ENCODE measurements at regions not wholly inside any gene's neighbourhood (a gene's known extent, or its start where the extent isn't known, plus 50 kb on each side); places are given as distances from the start of the nearest gene placed in this dataset.
A peak's percentile ranks its signal among the peaks of the same experiment; 100 is the strongest.
"Not testable (repeated sequence)": the region's sequence is repeated elsewhere in the genome, so short reads cannot be mapped to it uniquely, and the experiment has no call there.

DNA sequence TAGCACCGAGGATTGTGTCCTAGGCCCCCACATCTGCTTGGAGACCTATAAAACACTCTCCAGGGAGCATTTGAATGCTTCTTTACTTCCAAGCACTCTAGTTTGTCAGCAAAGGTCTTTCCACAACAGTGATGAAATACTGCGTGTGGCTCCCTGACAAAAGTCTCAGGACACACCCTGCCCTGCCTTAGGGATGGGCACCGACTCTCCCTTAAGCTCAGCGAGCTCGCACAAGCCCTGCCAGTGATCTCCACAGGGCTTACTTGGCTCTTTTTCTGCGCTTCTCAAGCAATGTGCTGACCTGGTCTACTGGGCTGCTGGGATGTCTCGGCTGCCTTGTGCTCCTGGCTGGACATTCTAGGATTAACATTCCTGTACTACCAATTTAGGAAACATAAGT is 84.3 kb upstream of the MPP7 start:
- DNase-seq (ENCODE audit: low read depth in 3 of 3, low spot score in 1 of 3) = no peak

DNA sequence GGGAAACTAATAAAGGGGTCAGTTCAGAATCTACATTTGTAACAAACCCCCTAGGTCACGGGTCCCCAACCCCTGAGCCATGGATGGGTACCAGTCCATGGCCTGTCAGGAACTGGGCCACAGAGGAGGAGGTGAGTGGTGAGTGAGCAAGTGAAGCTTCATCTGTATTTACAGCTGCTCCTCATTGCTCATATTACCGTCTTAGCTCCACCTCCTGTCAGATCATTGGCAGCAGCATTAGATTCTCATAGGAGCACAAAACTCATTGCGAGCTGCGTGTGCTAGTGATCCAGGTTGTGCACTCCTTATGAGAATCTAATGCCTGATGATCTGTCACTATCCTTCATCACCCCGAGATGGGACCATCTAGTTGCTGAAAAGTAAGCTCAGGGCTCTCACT is 88.4 kb upstream of the MPP7 start:
- DNase-seq (ENCODE audit: low read depth in 3 of 3, low spot score in 1 of 3) = no peak

DNA sequence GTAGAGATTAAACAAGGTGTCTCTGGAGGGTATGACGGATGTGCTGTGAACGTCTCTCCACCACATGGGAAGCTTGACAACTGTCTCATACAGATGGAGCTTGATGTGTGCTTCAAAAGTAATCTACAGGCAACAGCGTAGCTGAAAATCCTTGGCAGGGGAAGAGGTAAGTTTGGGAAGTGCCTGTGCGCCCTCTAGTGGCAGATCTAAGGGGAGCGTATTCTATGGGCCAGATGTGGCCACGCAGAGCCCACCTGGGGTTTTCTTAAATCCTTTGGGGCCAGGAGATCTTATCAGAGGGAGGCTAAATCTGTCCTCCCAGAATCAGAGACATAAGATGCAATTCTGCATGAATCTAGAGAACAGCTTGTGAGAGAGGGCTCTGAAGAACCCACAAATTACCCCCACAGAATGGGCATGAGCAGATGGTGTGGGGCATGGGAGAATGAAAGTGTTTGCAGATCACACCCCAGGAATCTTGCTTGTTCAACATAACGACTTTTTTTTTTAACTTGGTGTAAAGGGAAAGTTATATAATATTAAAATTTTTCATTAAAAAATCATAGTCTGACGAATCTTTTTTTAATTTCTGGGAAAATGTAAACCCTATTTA is 91.2 kb upstream of the MPP7 start:
- DNase-seq (ENCODE audit: low read depth in 3 of 3, low spot score in 1 of 3) = peak; percentile 21 to 42 (median 39)

DNA sequence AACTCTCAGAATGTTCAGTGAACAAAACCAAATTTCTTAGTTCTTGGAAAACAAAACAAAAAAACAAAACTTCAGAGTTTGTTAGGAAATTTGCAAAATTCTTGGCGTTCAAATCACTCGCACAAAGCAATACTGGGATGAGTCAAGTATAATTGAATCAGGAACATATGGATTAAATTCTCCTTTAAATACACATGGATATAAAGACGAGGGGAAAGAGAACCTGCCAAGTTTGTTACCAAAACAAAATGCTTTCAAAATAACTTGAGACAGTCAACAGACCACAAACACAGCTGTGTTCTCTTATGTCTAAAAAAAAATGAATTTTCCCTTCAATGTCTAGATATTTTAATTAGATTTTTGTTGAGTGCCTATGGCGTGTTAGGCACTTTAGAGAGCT is 93.5 kb upstream of the MPP7 start:
- no peak for DNase-seq (ENCODE audit: low read depth in 3 of 3, low spot score in 1 of 3)

DNA sequence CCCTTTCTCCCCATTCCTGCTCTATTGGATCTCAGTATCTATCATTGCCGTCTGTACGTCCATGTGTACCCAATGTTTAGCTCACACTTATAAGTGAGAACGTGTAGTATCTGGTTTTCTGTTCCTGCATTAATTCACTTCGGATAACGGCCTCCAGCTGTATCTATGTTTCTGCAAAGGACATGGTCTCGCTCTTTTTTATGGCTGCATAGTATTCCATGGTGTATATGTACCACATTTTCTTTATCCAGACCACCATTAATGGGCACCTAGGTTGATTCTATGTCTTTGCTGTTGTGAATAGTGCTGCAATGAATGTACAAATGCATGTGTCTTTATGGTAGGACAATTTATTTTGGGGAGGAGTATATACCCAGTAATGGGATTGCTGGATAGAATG is 94.4 kb upstream of the MPP7 start:
- DNase-seq (ENCODE audit: low read depth in 3 of 3, low spot score in 1 of 3) = no peak

DNA sequence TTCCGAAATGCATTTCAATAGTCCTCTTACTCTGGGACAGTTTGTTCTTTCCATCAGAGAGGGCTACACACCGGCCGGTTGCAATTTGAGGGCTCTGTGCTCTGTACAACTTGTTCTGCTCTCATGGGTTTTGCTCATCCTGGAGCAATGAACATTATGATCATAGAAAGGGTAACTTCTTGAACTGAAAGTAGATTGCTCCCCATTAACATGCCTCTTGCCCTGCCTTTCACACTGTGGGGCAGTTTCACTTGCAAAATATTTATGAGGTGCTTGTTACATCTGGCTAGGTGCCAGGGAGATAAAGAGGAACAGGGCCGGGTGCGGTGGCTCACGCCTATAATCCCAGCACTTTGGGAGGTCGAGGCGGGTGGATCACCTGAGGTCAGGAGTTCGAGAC is 97.3 kb upstream of the MPP7 start:
- no peak for DNase-seq (ENCODE audit: low read depth in 3 of 3, low spot score in 1 of 3)

DNA sequence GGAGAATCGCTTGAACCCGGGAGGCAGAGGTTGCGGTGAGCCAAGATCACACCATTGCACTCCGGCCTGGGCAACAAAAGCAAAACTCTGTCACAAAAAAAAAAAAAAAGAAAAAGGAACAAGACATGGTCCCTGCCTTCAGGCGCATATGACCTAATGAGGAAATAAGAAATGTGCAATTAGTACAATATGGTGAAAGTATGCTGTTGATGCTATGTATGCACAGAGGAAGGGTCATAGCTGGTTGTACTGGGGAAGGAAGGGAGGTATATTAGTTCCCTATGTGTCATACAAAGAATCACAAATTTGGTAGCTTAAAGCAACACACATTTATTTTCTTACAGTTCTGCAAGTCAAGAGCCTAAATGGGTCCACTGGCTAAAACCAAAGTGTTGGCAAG is 97.8 kb upstream of the MPP7 start:
- no peak for DNase-seq (ENCODE audit: low read depth in 3 of 3, low spot score in 1 of 3)

DNA sequence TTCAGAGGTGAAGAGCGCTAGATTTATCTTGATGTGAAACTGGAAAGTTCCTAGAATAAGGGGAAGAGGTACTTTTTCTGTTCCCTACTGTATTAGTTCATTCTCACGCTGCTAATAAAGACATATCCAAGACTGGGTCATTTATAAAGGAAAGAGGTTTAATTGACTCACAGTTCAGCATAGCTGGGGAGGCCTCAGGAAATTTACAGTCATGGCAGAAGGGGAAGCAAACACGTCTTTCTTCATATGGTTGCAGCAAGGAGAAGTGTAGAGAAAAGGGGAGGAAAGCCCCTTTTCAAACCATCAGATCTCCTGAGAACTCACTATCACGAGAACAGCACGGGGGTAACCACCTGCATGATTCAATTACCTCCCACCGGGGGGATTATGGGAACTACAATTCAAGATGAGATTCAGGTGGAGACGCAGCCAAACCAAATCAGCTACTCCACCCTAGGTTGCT is 99.8 kb upstream of the MPP7 start:
- DNase-seq (ENCODE audit: low read depth in 3 of 3, low spot score in 1 of 3) = not testable (repeated sequence)

DNA sequence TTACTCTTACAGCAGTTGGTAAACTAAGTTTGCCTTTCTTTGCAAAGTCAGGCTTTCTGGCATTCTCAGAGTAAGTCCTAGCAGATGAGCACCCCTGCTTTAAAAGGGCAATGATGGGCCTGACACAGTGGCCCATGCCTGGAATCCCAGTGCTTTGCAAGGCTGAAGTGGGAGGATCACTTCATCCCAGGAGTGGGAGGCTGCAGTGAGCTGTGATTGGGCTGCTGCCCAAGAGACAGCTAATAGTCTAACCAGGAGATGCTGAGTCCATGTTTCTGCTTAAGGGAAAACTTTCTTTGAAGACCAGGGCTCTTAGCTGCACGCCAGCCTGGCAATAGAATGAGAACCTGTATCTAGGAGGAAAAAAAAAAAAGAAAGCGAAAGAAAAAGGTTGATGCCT is 100.2 kb upstream of the MPP7 start:
- DNase-seq (ENCODE audit: low read depth in 3 of 3, low spot score in 1 of 3) = no peak

DNA sequence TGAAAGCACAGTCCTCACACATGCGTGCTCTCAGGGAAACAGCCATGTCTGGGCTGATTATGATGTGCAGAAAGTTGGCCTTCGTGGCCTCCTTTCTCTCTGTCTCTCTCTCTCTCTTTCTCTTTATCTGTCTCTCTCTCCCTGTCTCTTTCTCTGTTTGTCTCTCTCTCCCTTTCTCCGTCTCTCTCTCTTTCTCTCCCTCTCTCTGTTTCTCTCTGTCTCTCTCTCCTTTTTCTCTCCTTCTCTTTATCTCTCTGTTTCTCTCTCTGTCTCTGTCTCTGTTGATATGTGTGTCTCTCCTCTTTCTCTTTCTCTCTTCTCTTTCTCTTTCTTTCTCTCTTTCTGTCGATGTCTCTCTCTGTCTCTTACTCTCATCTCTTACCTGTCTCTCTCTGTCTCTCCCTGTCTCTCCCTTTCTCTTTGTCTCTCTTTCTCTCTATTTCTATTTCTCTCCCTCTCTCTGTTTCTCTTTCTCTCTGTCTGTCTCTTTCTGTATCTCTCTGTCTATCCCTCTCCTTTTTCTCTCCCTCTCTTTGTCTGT is 105.4 kb upstream of the MPP7 start:
- DNase-seq (ENCODE audit: low read depth in 3 of 3, low spot score in 1 of 3) = no peak

DNA sequence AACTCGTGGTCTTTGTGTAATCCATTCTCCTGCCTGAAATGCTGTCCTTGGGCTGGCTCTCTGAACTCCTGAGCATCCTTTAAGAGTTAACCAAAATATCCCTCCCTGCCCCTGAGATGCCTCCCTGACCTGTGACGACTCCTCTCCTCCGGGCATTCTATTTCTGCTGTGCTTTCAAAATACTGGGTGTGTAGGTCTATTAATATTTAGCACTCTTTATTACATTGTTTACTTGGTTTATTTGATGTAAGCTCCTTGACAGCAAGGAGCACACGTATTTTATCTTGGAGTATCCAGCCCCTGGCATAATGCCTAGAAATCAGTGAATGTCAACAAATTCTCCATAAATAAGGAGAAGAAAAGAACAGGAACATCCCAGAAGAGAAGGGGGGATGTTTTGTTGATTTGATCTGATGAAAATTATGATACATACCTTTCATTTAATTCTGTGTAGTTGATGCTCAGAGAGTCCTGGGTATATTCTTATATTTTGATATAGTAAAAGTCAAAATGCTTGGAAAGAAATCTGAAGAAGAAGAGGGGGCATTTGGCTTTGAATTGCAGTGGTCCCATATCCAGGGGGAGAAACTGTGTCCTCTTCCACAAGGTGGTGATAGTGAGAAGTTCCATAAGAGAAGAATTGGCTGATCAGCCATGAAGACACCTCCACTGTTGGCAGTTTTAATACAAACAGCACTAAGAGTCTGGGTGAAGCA is 107.7 kb upstream of the MPP7 start:
- no peak for DNase-seq (ENCODE audit: low read depth in 3 of 3, low spot score in 1 of 3)

DNA sequence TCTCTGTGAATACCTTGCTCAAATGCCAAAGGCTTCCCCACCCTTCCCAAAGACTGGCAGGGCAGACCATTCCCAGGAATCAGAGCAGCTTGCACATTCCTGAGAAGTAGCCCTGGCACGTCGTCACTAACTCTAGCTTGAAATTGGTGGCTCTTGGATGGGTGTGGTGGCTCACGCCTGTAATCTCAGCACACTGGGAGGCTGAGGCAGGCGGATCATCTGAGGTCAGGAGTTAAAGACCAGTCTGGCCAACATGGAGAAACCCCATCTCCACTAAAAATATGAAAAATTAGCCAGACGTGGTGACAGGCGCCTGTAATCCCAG is 108.2 kb upstream of the MPP7 start:
- no peak for DNase-seq (ENCODE audit: low read depth in 3 of 3, low spot score in 1 of 3)

DNA sequence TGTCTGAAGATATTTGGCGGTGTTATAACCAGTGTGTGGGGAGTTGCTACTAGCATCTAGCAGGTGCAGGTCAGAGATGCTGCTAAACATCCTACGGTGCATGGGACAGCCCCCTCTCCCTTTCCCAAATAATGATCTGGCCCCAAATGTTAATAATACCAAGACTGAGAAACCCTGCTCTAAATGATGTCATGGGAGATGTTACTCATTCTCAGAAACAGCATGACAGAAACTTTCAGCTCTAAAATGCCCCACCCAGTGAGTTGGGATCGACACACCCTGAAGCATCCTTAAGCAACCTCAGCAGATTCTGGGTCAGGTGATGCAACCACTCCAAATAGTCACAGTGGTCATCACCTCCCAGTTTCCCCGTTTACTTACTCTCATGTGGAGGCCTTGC is 108.8 kb upstream of the MPP7 start:
- no peak for DNase-seq (ENCODE audit: low read depth in 3 of 3, low spot score in 1 of 3)

DNA sequence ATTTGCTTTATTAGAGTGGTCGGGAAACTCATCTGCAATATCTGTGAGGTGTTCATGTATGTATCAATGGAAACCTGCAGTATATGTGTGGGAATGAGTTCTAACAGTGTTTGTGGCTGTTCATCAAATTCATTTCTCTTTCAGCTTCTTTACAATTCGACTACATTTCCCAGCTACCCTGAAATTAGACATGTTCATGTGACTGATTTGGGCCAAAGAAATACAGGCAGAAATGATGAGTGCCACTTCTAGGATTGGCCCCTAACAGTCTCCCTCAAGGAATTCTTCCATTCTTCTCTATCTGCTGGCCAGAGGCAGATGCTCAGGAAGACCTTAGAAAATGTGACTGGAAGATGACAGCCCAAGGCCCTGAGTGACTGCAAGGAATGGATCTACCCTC is 114.8 kb upstream of the WAC start:
- DNase-seq (ENCODE audit: low read depth in 3 of 3, low spot score in 1 of 3) = no peak

DNA sequence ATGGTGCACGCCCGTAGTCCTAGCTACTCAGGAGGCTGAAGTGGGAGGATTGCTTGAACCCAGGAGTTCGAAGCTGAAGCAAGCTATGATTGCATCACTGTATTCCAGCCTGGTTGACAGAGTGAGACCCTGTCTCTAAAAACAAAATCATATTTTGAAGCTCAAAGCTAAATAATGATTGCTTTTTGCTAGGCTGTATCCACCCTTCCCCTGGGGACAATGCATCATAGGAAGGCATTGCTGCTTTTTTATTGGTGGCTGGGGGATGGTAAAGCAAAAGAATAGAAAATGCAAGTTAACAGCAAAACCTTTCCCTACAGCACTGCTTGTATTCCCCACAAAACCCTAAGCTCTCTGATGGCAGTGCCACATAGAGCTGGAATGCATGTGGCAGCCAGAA is 107.5 kb upstream of the WAC start:
- no peak for DNase-seq (ENCODE audit: low read depth in 3 of 3, low spot score in 1 of 3)

DNA sequence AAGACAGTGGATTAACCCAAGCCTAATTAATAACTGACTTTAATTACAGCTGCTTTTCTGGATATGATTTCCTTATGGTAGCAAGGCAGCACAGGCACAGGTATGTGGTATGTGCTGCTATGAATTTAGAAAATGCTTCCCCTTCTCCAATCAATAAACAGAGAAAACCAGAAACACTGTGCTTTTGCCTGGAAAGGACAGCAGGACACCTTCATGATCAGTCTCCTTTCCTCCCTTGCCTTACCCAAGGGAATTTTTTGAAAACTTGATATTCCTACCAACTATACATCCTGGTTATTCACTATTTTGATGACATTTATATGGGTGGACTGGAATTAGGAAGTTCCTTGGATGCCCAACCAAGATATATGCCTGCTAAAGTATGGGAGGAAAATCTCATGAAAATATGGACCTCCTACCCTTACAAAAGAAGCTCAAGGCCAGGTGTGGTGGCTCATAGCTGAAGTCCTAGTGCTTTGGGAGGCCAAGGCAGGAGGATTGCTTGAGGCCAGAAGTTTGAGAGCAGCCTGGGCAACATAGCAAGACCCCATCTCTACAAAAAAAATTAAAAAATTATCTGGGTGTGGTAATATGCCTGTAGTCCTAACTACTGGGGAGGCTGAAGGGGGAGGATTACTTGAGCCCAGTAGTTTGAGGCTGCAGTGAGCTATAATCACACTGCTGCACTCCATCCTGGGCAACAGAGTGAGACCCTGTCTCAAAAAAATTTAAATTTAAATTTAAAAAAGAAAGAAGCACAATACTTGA is 106.3 kb upstream of the WAC start:
- DNase-seq (ENCODE audit: low read depth in 3 of 3, low spot score in 1 of 3) = no peak

DNA sequence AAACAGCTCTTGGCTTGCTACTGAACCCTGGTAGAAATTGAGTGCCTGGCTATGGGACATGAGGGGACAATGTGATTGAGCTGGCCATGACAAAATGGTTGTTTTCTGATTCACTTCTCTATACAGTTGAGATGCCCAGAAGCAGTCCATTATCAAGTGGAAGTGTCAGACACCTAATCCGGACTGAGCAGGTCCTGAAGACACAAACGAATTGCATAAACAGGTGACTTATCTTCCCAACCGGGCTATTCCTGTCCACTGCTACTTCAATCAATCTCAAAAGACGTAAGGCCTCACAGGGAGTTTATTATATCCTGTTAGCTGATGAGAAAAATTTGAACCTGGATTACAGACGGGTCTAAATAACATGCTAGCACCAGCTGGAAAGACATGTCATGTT is 105.5 kb upstream of the WAC start:
- no peak for DNase-seq (ENCODE audit: low read depth in 3 of 3, low spot score in 1 of 3)

DNA sequence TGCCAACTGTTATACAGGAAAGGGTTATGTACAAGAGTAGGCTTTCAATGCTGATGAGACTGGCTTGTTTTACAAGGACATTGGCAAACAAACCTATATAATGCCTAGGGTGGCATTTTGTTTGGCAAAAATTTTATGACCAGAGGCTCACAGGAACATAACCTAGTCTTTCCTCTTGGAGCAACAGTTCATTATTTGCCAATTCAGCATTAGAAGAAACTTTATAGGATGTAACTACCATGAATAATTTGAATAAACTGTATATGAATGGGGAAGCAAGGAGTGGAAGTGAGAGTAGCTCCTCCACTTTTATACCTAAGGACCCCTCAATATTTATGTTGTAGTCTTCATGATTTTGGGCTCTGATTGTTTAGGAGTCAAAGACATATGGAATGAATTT is 103.9 kb upstream of the WAC start:
- no peak for DNase-seq (ENCODE audit: low read depth in 3 of 3, low spot score in 1 of 3)

DNA sequence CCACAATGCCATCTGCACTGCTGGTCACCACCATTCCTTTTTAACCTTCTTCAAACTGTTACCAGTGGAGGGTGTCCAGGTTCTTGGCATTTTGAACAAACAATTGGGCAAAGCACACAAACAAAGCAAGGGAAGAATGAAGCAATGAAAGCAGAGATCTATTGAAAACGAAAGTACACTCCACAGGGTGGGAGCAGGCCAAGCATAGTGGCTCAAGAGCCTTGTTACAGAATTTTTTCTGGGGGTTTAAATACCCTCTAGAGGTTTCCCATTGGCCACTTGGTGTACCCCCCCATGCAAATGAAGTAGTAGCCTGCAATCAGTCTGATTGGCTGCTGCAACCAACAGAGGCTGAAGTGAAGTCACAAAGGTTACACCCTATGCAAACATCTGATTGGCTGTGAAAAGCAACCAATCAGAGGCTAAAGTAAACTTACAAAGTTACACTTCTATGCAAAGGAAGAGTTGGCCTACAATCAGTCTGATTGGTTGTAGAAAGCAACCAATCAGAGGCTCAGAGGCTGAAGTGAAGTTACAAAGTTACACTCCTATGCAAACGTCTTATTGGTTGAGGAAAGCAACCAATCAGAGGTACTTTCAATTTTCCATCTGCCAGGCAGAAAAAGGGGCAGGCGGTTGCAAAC is 103.2 kb upstream of the WAC start:
- no peak for DNase-seq (ENCODE audit: low read depth in 3 of 3, low spot score in 1 of 3)

DNA sequence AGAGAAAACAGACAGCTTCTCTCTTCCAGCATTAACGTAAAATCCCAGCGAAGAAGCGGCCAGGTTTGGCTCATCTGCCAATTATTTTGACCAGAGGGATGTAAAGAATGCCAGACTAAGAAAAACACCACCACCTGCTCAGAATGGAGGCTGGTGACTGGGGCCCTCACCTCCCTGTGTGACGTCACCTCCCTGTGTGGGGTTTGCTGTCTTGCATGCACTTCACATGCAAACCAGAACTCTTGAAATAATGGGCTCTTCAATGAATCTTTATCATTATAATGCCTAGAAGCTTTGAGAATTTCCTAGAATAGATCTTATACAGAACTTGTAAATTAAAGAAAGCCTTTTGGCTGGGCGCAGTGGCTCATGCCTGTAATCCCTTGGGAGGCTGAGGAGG is 101.8 kb upstream of the WAC start:
- DNase-seq (ENCODE audit: low read depth in 3 of 3, low spot score in 1 of 3) = no peak

DNA sequence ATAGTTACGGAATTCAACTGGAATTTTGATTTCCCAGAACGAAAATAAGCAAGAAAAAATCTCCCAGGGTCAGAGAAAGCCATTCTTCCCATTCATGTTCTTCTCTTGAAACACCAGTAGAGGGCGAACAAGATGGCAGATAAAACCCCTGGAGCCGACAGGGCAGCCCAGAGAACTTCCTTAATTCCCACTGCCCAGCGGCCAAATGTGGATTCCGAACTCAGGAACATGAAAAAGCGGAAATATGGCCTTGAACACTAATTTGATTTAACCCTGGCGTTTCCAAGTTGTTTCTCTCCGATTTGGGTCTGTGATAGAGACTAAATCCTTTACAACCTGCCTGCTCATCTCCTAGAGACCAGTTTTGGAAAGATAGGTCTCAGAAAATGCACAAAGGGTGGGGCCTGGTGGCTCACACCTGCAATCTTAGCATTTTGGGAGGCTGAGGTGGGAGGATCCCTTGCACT is 100.7 kb upstream of the WAC start:
- no peak for DNase-seq (ENCODE audit: low read depth in 3 of 3, low spot score in 1 of 3)

DNA sequence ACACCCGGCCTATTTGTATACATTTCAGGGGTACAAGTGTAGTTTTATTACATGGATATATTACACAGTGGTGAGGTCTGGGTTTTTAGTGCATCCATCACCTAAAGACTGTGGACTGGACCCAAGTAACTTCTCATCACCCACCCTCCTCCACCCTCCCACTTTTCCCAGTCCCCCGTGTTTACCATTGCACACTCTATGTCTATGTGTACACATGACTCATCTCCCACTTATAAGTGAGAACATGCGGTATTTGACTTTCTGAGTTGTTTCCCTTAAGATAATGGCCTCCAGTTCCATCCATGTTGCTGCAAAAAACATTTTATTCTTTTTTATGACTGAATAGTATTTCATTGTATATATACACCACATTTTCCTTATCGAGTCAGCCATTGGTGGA is 98.9 kb upstream of the WAC start:
- no peak for DNase-seq (ENCODE audit: low read depth in 3 of 3, low spot score in 1 of 3)
